NCI-H2107 treated with DMSO at 0.1 percent for 48 hours (cell line): ENCODE measurements at regions not wholly inside any gene's neighbourhood (a gene's known extent, or its start where the extent isn't known, plus 50 kb on each side); places are given as distances from the start of the nearest gene placed in this dataset.
"Not testable (repeated sequence)": the region's sequence is repeated elsewhere in the genome, so short reads cannot be mapped to it uniquely, and the experiment has no call there.

ENCODE experiments used
- DNase-seq: peaks from one replicate; lab custom pipeline; 2025; ENCODE audit not compliant: unreplicated experiment; lab: John Stamatoyannopoulos, UW

- not testable (repeated sequence) for DNase-seq
Observed at GRCh38 chr1:120465900-120466299, 51.1 kb downstream of the NBPF8 start.

GRCh38 chr1:120477663-120478062 lies 62.8 kb downstream of the NBPF8 start:
- not testable (repeated sequence) for DNase-seq

DNA sequence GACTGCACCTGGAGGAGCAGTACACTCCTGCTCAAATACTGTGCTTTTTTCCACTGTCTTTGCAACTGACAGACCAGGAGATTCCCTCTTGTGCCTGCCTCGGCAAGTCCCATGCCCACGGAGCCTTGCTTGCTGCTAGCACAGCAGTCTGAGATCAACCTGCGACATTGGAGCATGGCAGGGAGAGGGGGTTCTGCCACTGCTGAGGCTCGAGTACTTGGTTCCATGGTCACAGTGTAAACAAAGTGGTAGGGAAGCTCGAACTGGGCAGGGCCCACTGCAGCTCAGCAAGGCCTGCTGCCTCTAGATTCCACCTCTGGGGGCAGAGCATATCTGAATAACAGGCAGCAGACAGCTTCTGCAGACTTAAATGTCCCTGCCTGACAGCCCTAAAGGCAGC lies 63.6 kb downstream of the NBPF8 start:
- not testable (repeated sequence) for DNase-seq

DNA sequence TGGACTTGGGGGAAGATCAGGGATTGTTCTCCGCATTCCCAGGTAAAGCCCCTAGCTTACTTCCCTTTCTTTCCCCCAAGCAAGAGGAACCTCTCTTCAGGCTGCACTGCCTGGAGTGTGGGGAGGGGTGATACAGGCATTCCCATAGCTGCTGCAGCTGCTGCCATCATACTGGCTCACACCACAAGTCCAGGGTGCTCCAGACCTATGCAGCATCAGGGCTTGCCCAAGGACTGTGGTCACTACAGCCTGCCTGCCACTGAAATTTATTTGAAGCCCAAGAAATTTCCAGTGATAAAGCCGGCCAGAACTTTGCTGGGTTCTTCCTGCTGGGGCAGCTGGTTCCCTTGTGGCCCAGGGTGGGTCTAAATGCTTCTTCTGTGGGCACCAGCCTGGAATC lies 72.7 kb downstream of the NBPF8 start:
- DNase-seq, result not testable (repeated sequence)

- DNase-seq, result not testable (repeated sequence)
Observed at GRCh38 chr1:120489217-120489616, 74.4 kb downstream of the NBPF8 start.

- not testable (repeated sequence) for DNase-seq
Observed at GRCh38 chr1:120497145-120497544, 82.3 kb downstream of the NBPF8 start.

DNA sequence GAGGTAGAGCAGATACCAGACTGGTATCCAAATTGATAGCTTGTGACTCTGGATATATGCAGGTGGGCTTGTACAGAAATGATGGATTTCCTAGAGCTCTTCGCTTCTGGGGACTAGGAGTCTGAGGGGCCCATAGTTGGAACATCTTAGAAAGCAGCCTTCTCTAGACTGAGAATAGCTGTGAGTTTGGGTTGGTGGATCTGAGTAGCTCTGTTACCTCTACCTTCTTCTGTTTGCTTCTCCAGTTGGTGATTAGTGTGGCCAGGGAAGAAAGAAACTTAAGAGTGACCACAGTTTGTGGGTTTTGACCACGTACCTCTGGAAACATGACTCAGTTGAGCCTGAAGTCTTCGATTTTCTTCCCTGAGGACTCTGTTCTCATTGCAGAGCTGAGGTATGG lies 88.4 kb downstream of the NBPF8 start:
- not testable (repeated sequence) for DNase-seq

GRCh38 chr1:120506352-120506751 lies 91.5 kb downstream of the NBPF8 start:
- DNase-seq, result not testable (repeated sequence)

DNA sequence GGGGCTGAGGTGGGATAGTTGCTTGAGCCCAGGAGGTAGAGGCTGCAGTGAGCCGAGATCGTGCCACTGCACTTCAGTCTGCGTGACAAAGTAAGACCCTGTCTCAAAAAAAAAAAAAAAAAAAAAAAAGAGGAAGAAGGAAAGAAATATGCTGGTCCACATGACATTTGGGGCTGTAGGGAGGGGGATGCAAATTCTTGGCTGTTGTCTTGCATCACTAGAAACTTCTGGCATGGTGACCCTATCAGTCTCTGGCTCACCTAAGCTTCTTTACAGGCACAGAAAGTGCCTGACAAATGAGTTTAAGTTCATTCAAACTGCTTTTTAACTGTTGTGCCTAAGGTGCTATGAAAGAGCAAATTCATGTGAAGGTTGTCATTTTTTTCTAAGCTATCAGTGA lies 93.5 kb downstream of the NBPF8 start:
- not testable (repeated sequence) for DNase-seq

DNA sequence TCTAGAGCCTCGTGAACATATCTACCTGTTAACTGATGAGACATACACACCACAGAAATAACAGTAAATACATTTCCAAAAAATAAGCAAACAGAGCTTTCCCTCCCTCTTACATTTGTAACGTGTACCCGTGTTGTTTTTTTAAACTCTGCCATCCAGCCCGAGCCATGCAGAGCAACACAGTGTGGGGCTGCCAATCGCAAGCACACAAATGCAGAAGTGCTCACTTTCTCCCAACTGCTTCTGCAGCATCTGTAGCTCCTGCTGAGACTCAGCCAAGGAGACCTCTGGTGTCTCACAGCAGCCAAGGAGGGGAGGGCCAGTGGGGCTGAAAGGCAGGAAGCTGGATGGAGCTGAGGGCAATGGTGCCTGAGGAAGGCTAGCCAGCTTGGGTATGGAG lies 94.4 kb downstream of the NBPF8 start:
- not testable (repeated sequence) for DNase-seq

- DNase-seq, result not testable (repeated sequence)
Observed at GRCh38 chr1:120513099-120513498, 98.3 kb downstream of the NBPF8 start.

GRCh38 chr1:120513531-120513930 lies 98.7 kb downstream of the NBPF8 start:
- DNase-seq, result not testable (repeated sequence)

GRCh38 chr1:120519196-120519595 lies 104.4 kb downstream of the NBPF8 start:
- not testable (repeated sequence) for DNase-seq

GRCh38 chr1:120524416-120524815 lies 109.6 kb downstream of the NBPF8 start:
- not testable (repeated sequence) for DNase-seq

GRCh38 chr1:120525386-120525785 lies 110.6 kb downstream of the NBPF8 start:
- not testable (repeated sequence) for DNase-seq

GRCh38 chr1:120529475-120530089 lies 114.7 kb downstream of the NBPF8 start:
- DNase-seq, result not testable (repeated sequence)

DNA sequence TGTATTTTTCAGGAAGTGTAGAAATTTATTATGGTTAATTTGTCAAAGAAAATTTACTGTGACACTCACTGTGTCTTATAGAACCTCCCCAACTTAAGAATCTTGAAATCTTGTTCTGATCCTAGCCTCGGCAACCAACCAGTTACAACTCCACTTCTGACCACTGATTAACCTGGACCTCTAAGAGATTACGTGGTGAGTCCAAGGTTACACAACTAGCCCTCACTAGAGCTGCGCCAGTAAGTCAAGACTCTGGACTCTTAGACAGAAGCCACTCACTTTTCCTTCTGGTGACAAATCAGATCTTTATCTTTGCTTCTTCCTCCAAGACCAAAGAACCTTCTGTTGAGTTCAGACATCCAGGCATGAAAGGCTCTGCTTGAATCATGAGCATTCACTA lies 116.6 kb downstream of the NBPF8 start:
- DNase-seq, result not testable (repeated sequence)

- DNase-seq, result not testable (repeated sequence)
Observed at GRCh38 chr1:120534361-120535047, 119.7 kb downstream of the NBPF8 start.

- DNase-seq, result not testable (repeated sequence)
Observed at GRCh38 chr1:120535052-120535451, 120.2 kb downstream of the NBPF8 start.

GRCh38 chr1:120541394-120541793 lies 126.6 kb downstream of the NBPF8 start:
- not testable (repeated sequence) for DNase-seq

DNA sequence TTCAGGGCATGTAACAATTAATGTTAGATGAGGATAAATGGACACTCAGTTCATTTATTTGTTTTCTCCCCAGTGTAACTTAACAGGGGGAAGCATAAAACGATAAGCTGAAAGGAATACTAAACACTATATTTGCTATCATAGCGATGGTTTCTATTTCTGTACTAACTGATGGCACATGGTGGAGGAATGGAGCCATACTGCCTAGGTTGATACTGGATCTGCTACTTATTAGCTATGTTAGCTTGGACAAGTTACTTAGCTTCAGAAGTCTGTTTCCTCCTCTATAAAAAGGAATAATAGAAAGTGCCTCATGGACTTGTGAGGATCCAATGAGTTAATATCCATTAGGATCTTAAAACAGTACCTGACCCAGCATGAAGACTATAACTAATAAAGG lies 127.5 kb downstream of the NBPF8 start:
- DNase-seq, result not testable (repeated sequence)

DNA sequence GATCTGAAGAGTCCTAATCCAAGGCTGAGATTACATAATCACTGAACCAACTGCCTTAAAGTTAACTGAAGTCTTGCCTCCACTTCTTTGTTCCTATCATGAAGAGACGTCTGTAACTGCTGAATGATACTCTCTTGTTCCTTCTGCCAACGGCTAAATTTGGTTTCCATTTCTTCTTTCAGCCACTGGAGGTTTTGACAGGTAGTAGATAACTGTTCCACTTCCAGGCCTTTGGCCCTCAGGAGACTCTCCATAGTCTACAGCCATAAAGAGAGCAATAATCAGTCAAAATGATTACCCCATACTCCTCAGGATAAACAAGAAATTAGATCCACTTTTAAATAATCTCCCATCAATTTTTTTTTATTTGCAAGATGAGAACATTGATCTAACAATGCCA lies 128.1 kb downstream of the NBPF8 start:
- not testable (repeated sequence) for DNase-seq
